HL-60 (cell line): ENCODE measurements at regions not wholly inside any gene's neighbourhood (a gene's known extent, or its start where the extent isn't known, plus 50 kb on each side); places are given as distances from the start of the nearest gene placed in this dataset.

ENCODE experiments used
- DNase-seq, 2 experiments: peaks; one replicate each; pipeline ENCODE4 v3.0.0-alpha.2; 2010 to 2020; ENCODE audit warnings: low read depth in 1 of 2, low spot score in 1 of 2
- H3K27ac ChIP-seq: fragments of 250-450 bp; sonication (Bioruptor Pico); replicated peaks from 2 replicates; pipeline ENCODE4 v1.5.1; 2020; ENCODE audit warnings: mild to moderate bottlenecking, moderate library complexity
- H3K27me3 ChIP-seq: fragments of 250-450 bp; sonication (Bioruptor Pico); 2 replicates; pipeline ENCODE4 v1.5.1; 2021; ENCODE audit warnings: mild to moderate bottlenecking, moderate library complexity; ENCODE audit not compliant: insufficient read depth, poor library complexity, severe bottlenecking
- H3K4me3 ChIP-seq: replicated peaks from 2 replicates; pipeline ENCODE4 v1.5.1; 2011; ENCODE audit warnings: mild to moderate bottlenecking, control low read depth, low read length; ENCODE audit not compliant: insufficient read depth
- CTCF ChIP-seq: IDR thresholded peaks from one replicate; pipeline ENCODE4 v1.5.1; 2011; ENCODE audit warnings: low read length, control low read depth, inconsistent platforms; ENCODE audit not compliant: insufficient read depth
- GABPA ChIP-seq: IDR thresholded peaks from 2 replicates; pipeline ENCODE4 v1.6.1; 2012; ENCODE audit warnings: low read depth
- POLR2AphosphoS5 ChIP-seq: IDR thresholded peaks from 2 replicates; pipeline ENCODE4 v1.6.1; 2012; ENCODE audit warnings: low read depth
- SPI1 ChIP-seq: IDR thresholded peaks from 2 replicates; pipeline ENCODE4 v1.6.1; 2012; ENCODE audit warnings: low read depth, mild to moderate bottlenecking, borderline replicate concordance
- TF ChIP-seq, protein P1 (sequence below): IDR thresholded peaks from 2 replicates; pipeline ENCODE4 v1.6.1; 2012; ENCODE audit warnings: low read depth; ENCODE audit not compliant: insufficient replicate concordance

- no peak overlapping the region for H3K4me3 ChIP-seq
- no peak overlapping the region for H3K27ac ChIP-seq
- TF ChIP-seq CTCF (no peak), POLR2AphosphoS5 (no peak), SPI1 (no peak), GABPA (no peak)
- TF ChIP-seq, protein P1, sequence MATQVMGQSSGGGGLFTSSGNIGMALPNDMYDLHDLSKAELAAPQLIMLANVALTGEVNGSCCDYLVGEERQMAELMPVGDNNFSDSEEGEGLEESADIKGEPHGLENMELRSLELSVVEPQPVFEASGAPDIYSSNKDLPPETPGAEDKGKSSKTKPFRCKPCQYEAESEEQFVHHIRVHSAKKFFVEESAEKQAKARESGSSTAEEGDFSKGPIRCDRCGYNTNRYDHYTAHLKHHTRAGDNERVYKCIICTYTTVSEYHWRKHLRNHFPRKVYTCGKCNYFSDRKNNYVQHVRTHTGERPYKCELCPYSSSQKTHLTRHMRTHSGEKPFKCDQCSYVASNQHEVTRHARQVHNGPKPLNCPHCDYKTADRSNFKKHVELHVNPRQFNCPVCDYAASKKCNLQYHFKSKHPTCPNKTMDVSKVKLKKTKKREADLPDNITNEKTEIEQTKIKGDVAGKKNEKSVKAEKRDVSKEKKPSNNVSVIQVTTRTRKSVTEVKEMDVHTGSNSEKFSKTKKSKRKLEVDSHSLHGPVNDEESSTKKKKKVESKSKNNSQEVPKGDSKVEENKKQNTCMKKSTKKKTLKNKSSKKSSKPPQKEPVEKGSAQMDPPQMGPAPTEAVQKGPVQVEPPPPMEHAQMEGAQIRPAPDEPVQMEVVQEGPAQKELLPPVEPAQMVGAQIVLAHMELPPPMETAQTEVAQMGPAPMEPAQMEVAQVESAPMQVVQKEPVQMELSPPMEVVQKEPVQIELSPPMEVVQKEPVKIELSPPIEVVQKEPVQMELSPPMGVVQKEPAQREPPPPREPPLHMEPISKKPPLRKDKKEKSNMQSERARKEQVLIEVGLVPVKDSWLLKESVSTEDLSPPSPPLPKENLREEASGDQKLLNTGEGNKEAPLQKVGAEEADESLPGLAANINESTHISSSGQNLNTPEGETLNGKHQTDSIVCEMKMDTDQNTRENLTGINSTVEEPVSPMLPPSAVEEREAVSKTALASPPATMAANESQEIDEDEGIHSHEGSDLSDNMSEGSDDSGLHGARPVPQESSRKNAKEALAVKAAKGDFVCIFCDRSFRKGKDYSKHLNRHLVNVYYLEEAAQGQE = no peak
- no peak for DNase-seq
- H3K27me3 ChIP-seq = no peaks in the 10 kb centered on the region
These were observed 163.2 kb downstream of the SEM1 start for GRCh38 chr7:96546426-96546825.

- TF ChIP-seq POLR2AphosphoS5 = no peak
- no peaks in the 10 kb centered on the region for H3K27me3 ChIP-seq
- H3K27ac ChIP-seq = no peak overlapping the region
- no peak for DNase-seq
- H3K4me3 ChIP-seq = no peak overlapping the region
These were observed 170.2 kb downstream of the SEM1 start for GRCh38 chr7:96539471-96539870.

DNA sequence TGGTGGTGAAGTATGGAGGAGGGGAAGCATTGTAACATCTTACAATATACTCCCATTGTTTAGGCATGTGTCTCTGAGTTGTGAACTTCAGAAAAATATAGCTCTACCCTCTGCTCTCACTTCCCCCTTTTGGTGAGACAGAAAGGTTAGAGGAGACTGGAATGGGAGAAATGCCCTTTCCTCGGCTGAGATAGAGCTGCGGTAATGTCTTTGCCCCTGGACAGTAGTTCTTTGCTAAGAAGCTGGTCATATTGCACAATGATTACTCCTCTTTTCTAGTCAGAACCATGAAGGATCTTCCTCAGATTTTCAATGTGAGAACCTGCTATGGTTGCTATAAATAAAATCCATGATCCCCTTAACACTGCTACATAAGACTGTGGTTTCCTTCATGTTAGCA is 171.0 kb downstream of the SEM1 start:
- peak; percentile 2 to 47 for DNase-seq
- Histone ChIP-seq H3K27ac (no peak overlapping the region), H3K27me3 (no peaks in the 10 kb centered on the region), H3K4me3 (no peak overlapping the region)
- TF ChIP-seq CTCF = no peak
- peak; percentile 14; the same call in 1 of the 2 replicates for TF ChIP-seq SPI1

DNA sequence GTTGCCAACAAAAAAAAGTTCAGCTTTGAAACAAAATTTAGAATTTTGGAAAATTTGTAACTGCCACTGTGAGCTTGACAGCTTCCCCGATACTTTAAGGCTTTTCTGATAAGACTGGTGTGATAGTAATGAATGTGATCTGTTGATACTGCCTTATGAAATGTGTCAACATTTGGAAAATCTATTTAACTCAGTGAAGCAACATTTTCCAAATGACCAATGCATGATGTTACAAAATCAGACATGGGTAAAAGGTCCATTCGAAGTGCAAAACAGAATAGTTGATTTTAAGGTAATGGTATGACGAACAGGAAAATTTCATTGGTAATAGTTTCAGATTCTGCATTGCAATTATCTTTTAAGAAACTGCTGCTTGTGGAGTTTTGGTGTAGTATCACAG is 175.4 kb downstream of the SEM1 start:
- Histone ChIP-seq H3K27ac (no peak overlapping the region), H3K27me3 (no peaks in the 10 kb centered on the region), H3K4me3 (no peak overlapping the region)
- DNase-seq = no peak
- TF ChIP-seq, protein P1 = no peak
- TF ChIP-seq SPI1 (no peak), GABPA (no peak), POLR2AphosphoS5 (no peak), CTCF (no peak)
